ENCODE measurements at regions not wholly inside any gene's neighbourhood (a gene's known extent, or its start where the extent isn't known, plus 50 kb on each side); places are given as distances from the start of the nearest gene placed in this dataset.
"Not testable (repeated sequence)": the region's sequence is repeated elsewhere in the genome, so short reads cannot be mapped to it uniquely, and the experiment has no call there.

- not testable (repeated sequence) for H3K4ac ChIP-seq (ENCODE audit: low read depth in 1 of 2, low read length in 2 of 2); H2AFZ ChIP-seq (ENCODE audit: low read depth, low read length); DNase-seq; H3K14ac ChIP-seq (ENCODE audit: low read length in 2 of 2); H2BK5ac ChIP-seq (ENCODE audit: low read depth, low read length, poor library complexity, severe bottlenecking); H4K91ac ChIP-seq (ENCODE audit: low read length); H3K79me1 ChIP-seq (replicated peaks; ENCODE audit: low read length, poor library complexity, severe bottlenecking); H3K27me3 ChIP-seq (ENCODE audit: control insufficient read depth in 1 of 2, insufficient read depth in 1 of 2, low read length in 2 of 2); H2BK12ac ChIP-seq (ENCODE audit: low read length in 2 of 2); H2BK120ac ChIP-seq (ENCODE audit: low read depth, low read length); H3K36me3 ChIP-seq (ENCODE audit: control insufficient read depth in 1 of 2, insufficient read depth in 2 of 2, low read depth in 1 of 2, low read length in 2 of 2); H3K9me3 ChIP-seq (ENCODE audit: control insufficient read depth, low read length); H3K4me2 ChIP-seq (ENCODE audit: low read length, poor library complexity, severe bottlenecking); H3K18ac ChIP-seq (ENCODE audit: low read depth in 1 of 2, low read length in 2 of 2); H2BK15ac ChIP-seq (ENCODE audit: low read depth, poor library complexity, severe bottlenecking); H3K27ac ChIP-seq (ENCODE audit: low read length, poor library complexity, severe bottlenecking); H2AK5ac ChIP-seq (ENCODE audit: low read length, severe bottlenecking); H3K4me3 ChIP-seq (ENCODE audit: insufficient read depth in 1 of 2, low read depth in 1 of 2, low read length in 2 of 2); H3K9ac ChIP-seq (ENCODE audit: low read length); H3K4me1 ChIP-seq (ENCODE audit: control insufficient read depth, insufficient read depth, low read depth, low read length); H4K8ac ChIP-seq (ENCODE audit: low read length); H3K23ac ChIP-seq (ENCODE audit: low read length in 2 of 2)
- no CpG with 5 or more reads among the region's 4 CpGs for WGBS
Observed at GRCh38 chr4:9009792-9010191, 138.2 kb upstream of the HMX1 start.

- H2AK5ac ChIP-seq (ENCODE audit: low read length, severe bottlenecking); H3K9ac ChIP-seq (ENCODE audit: low read length); H2BK15ac ChIP-seq (ENCODE audit: low read depth, poor library complexity, severe bottlenecking); H3K4me2 ChIP-seq (ENCODE audit: low read length, poor library complexity, severe bottlenecking); H3K9me3 ChIP-seq (ENCODE audit: control insufficient read depth, low read length); H3K27me3 ChIP-seq (ENCODE audit: control insufficient read depth in 1 of 2, insufficient read depth in 1 of 2, low read length in 2 of 2); H4K8ac ChIP-seq (ENCODE audit: low read length); H2BK12ac ChIP-seq (ENCODE audit: low read length in 2 of 2); H3K4me1 ChIP-seq (ENCODE audit: control insufficient read depth, insufficient read depth, low read depth, low read length); H2AFZ ChIP-seq (ENCODE audit: low read depth, low read length); H3K4me3 ChIP-seq (ENCODE audit: insufficient read depth in 1 of 2, low read depth in 1 of 2, low read length in 2 of 2); H3K27ac ChIP-seq (ENCODE audit: low read length, poor library complexity, severe bottlenecking); H3K36me3 ChIP-seq (ENCODE audit: control insufficient read depth in 1 of 2, insufficient read depth in 2 of 2, low read depth in 1 of 2, low read length in 2 of 2); H4K91ac ChIP-seq (ENCODE audit: low read length); H3K14ac ChIP-seq (ENCODE audit: low read length in 2 of 2); H2BK120ac ChIP-seq (ENCODE audit: low read depth, low read length); H3K79me1 ChIP-seq (replicated peaks; ENCODE audit: low read length, poor library complexity, severe bottlenecking); DNase-seq; H3K4ac ChIP-seq (ENCODE audit: low read depth in 1 of 2, low read length in 2 of 2); H3K18ac ChIP-seq (ENCODE audit: low read depth in 1 of 2, low read length in 2 of 2); H3K23ac ChIP-seq (ENCODE audit: low read length in 2 of 2); H2BK5ac ChIP-seq (ENCODE audit: low read depth, low read length, poor library complexity, severe bottlenecking): not testable (repeated sequence)
- 83% methylated on average over 1 of the region's 4 CpGs for WGBS
Observed at GRCh38 chr4:9008407-9008806, 136.8 kb upstream of the HMX1 start.

DNA sequence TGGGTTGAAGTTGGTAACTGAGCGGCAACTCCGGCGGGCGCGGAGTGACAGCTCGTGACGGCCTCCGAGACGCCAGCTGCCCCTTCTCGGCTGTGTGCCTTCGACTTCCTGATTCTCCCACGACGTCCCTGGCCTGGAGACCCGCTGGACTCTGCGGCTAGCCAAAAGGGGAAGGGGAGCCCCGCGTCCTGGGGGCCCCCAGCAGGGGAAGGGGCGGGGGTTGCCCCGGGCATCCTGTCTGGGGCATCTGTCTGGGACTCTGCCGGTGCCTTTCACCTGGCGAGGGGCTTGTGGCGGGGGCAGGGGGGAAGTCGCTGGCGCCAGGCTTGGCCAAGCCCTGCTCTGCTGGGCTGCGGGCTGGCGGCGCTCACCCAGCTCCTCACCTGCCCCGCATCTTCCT lies 129.5 kb upstream of the HMX1 start:
- H3K9me3 ChIP-seq (ENCODE audit: control insufficient read depth, low read length); DNase-seq; H4K91ac ChIP-seq (ENCODE audit: low read length); H2BK5ac ChIP-seq (ENCODE audit: low read depth, low read length, poor library complexity, severe bottlenecking); H3K79me1 ChIP-seq (replicated peaks; ENCODE audit: low read length, poor library complexity, severe bottlenecking); H3K4me3 ChIP-seq (ENCODE audit: insufficient read depth in 1 of 2, low read depth in 1 of 2, low read length in 2 of 2); H2BK12ac ChIP-seq (ENCODE audit: low read length in 2 of 2); H2BK15ac ChIP-seq (ENCODE audit: low read depth, poor library complexity, severe bottlenecking); H2AK5ac ChIP-seq (ENCODE audit: low read length, severe bottlenecking); H4K8ac ChIP-seq (ENCODE audit: low read length); H3K18ac ChIP-seq (ENCODE audit: low read depth in 1 of 2, low read length in 2 of 2); H3K36me3 ChIP-seq (ENCODE audit: control insufficient read depth in 1 of 2, insufficient read depth in 2 of 2, low read depth in 1 of 2, low read length in 2 of 2); H3K14ac ChIP-seq (ENCODE audit: low read length in 2 of 2); H3K9ac ChIP-seq (ENCODE audit: low read length); H3K27me3 ChIP-seq (ENCODE audit: control insufficient read depth in 1 of 2, insufficient read depth in 1 of 2, low read length in 2 of 2); H2AFZ ChIP-seq (ENCODE audit: low read depth, low read length); H3K27ac ChIP-seq (ENCODE audit: low read length, poor library complexity, severe bottlenecking); H3K23ac ChIP-seq (ENCODE audit: low read length in 2 of 2); H3K4ac ChIP-seq (ENCODE audit: low read depth in 1 of 2, low read length in 2 of 2); H3K4me1 ChIP-seq (ENCODE audit: control insufficient read depth, insufficient read depth, low read depth, low read length); H2BK120ac ChIP-seq (ENCODE audit: low read depth, low read length): not testable (repeated sequence)
- H3K4me2 ChIP-seq (ENCODE audit: low read length, poor library complexity, severe bottlenecking), result peak overlapping the region; percentile 23
- 70% methylated on average over 19 of the region's 28 CpGs for WGBS

DNA sequence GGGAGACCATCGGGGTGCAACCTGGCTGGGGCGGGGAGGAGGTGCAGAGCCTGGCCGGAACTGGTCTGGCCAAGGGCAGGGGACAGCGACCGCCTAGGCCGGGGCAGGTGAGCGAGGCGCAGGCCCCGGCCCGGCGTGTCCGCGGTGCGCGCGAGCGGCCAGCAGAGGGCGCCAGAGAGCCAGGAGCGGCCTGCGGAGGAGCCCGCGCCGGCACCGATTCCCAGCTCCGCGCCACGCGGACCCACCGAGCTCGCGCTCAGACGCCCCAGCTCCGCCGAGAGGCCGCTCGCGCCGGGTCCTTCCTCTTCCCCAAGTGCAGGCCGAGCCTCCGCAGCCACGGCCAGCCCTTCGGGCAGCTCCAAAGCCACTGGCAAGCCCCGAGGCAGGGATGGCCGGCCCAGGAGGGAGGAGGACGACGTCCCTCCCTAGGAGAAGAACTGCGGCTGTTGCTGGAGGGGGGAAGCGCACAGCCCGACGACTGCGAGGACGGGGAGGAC lies 128.9 kb upstream of the HMX1 start:
- H3K9ac ChIP-seq (ENCODE audit: low read length); H2BK120ac ChIP-seq (ENCODE audit: low read depth, low read length); DNase-seq; H3K4ac ChIP-seq (ENCODE audit: low read depth in 1 of 2, low read length in 2 of 2); H3K27ac ChIP-seq (ENCODE audit: low read length, poor library complexity, severe bottlenecking); H3K4me2 ChIP-seq (ENCODE audit: low read length, poor library complexity, severe bottlenecking); H3K23ac ChIP-seq (ENCODE audit: low read length in 2 of 2); H3K18ac ChIP-seq (ENCODE audit: low read depth in 1 of 2, low read length in 2 of 2); H2BK12ac ChIP-seq (ENCODE audit: low read length in 2 of 2); H3K9me3 ChIP-seq (ENCODE audit: control insufficient read depth, low read length); H3K14ac ChIP-seq (ENCODE audit: low read length in 2 of 2); H2AFZ ChIP-seq (ENCODE audit: low read depth, low read length); H2BK15ac ChIP-seq (ENCODE audit: low read depth, poor library complexity, severe bottlenecking); H3K79me1 ChIP-seq (replicated peaks; ENCODE audit: low read length, poor library complexity, severe bottlenecking); H3K36me3 ChIP-seq (ENCODE audit: control insufficient read depth in 1 of 2, insufficient read depth in 2 of 2, low read depth in 1 of 2, low read length in 2 of 2); H2AK5ac ChIP-seq (ENCODE audit: low read length, severe bottlenecking); H2BK5ac ChIP-seq (ENCODE audit: low read depth, low read length, poor library complexity, severe bottlenecking); H3K27me3 ChIP-seq (ENCODE audit: control insufficient read depth in 1 of 2, insufficient read depth in 1 of 2, low read length in 2 of 2); H3K4me1 ChIP-seq (ENCODE audit: control insufficient read depth, insufficient read depth, low read depth, low read length); H4K8ac ChIP-seq (ENCODE audit: low read length); H3K4me3 ChIP-seq (ENCODE audit: insufficient read depth in 1 of 2, low read depth in 1 of 2, low read length in 2 of 2); H4K91ac ChIP-seq (ENCODE audit: low read length): not testable (repeated sequence)
- WGBS, result 73% methylated on average over 41 of the region's 52 CpGs
